Heart right ventricle (tissue), 16 donors: ENCODE measurements at regions not wholly inside any gene's neighbourhood (a gene's known extent, or its start where the extent isn't known, plus 50 kb on each side); places are given as distances from the start of the nearest gene placed in this dataset.
"Not testable (repeated sequence)": the region's sequence is repeated elsewhere in the genome, so short reads cannot be mapped to it uniquely, and the experiment has no call there.

ENCODE experiments used
- ATAC-seq, 8 donors: fragments of 200-7000 bp; cut with Tn5 transposase; one replicate each; pipeline ENCODE4 v1.9.1; 2020; ENCODE audit warnings: mild to moderate bottlenecking in 8 of 8, moderate library complexity in 8 of 8, moderate number of reproducible peaks in 1 of 8
- DNase-seq, 2 donors: peaks; one replicate each; pipeline ENCODE4 v3.0.0-alpha.2; 2020
- H3K27ac ChIP-seq, 10 donors: fragments of 200-600 bp; sonication (generic) in 2 of 10; one replicate each; pipeline versions ENCODE4 v1.5.0 to v1.8.0; 2020 to 2022; ENCODE audit warnings: mild to moderate bottlenecking in 3 of 10
- H3K27me3 ChIP-seq, 7 donors: fragments of 200-600 bp; one replicate each; pipeline ENCODE4 v1.8.0; 2021 to 2022; ENCODE audit warnings: mild to moderate bottlenecking in 2 of 7
- H3K36me3 ChIP-seq, 9 donors: fragments of 200-600 bp; sonication (generic) in 1 of 9; one replicate each; pipeline versions ENCODE4 v1.5.0 to v1.8.0; 2020 to 2022; ENCODE audit warnings: mild to moderate bottlenecking in 2 of 9
- H3K4me1 ChIP-seq, 9 donors: fragments of 200-600 bp; sonication (generic) in 1 of 9; one replicate each; pipeline versions ENCODE4 v1.5.0 to v1.8.0; 2020 to 2022; ENCODE audit warnings: mild to moderate bottlenecking in 4 of 9
- H3K4me3 ChIP-seq, 10 donors: fragments of 200-600 bp; sonication (generic) in 2 of 10; one replicate each; pipeline versions ENCODE4 v1.5.0 to v1.8.0; 2020 to 2022; ENCODE audit warnings: mild to moderate bottlenecking in 7 of 10, moderate library complexity in 2 of 10
- H3K9me3 ChIP-seq, 11 donors: fragments of 200-600 bp in 10 of 11; sonication (generic) in 2 of 11; one replicate each; pipeline versions ENCODE4 v1.5.0 to v1.8.0; 2013 to 2022; ENCODE audit warnings: mild to moderate bottlenecking in 2 of 11, control low read depth in 1 of 11, moderate library complexity in 1 of 11
- CTCF ChIP-seq, 9 donors: fragments of 200-600 bp; sonication (generic) in 2 of 9; IDR thresholded peaks; one replicate each; pipeline versions ENCODE4 v1.5.0 to v1.8.0; 2021 to 2022; ENCODE audit warnings: antibody characterized with exemption in 9 of 9, mild to moderate bottlenecking in 5 of 9, moderate library complexity in 1 of 9
- WGBS, 2 donors: extraction: QIAGEN DNeasy Blood & Tissue Kit; methylation state at CpG; one replicate each; pipeline ENCODE4 v1.1.7; 2013; ENCODE audit warnings: inconsistent platforms in 1 of 2; 5-methylcytosine and 5-hydroxymethylcytosine counted together
- intact Hi-C, 10 donors: fragments of 100-400 bp; cut with DNase I; formaldehyde crosslinking; loops; one replicate each; pipeline versions ENCODE4 v1.11.1 to v1.14.2; 2022
- donor health status: Arrhythmogenic right ventricular cardiomyopathy.
- donor health status: ischemic (EF 13 %, LVEDD 7.1; RV severe dilation, severe dysfunction).
- donor health status: healthy with polysubstance abuse.
- donor health status: DM: no; HTN: yes; CAD: no.
- donor health status: DM: no; HTN: no; CAD: no.
- donor health status: ischemic (EF 25% LVEDD 6.9; RV normal size, moderate dysfunction).
- donor health status: ischemic (EF 25% LVEDD 5.7; RV mildly dilated, moderate dysfunction).
- donor health status: healthy.
- donor health status: DM: yes; HTN: yes; CAD: no.
- donor health status: Ischemic cardiomyopathy.
- donor health status: ischemic (EF 35%, LVEDD 5.7; RV mildly dilated, moderate dysfunction).
- donor health status: nonischemic (EF 11% LVEDD 7.7; RV severe dilation, severe dysfunction).
- donor health status: DM: yes; HTN: yes; CAD: no.
- donor health status: PGD.
- donor health status: ischemic (EF 29% LVEDD 5.4; RV normal size, mild dysfunction).
- donor health status: nonischemic (EF 23%, LVEDD 6.1; RV moderate dilation, normal function).

GRCh38 chr18:1304392-1304992, 399.8 kb downstream of the ADCYAP1 start:
- ATAC-seq = no peak
- Histone ChIP-seq H3K27me3 (no peaks in the 10 kb centered on the region), H3K4me1 (no peaks in the 10 kb centered on the region), H3K9me3 (no peaks in the 10 kb centered on the region), H3K36me3 (no peaks in the 10 kb centered on the region), H3K4me3 (no peak overlapping the region), H3K27ac (no peak overlapping the region)
- whole genome bisulfite sequencing, 2 donors = 45 to 54% methylated on average over 4 of the region's 4 CpGs
- intact Hi-C loops = no loop called here
- DNase-seq = no peak
- no peak for TF ChIP-seq CTCF (IDR thresholded peaks at IDR 0.05)

- no peak for ATAC-seq
- Histone ChIP-seq H3K4me3 (no peak overlapping the region), H3K4me1 (no peaks in the 10 kb centered on the region), H3K27ac (no peak overlapping the region), H3K36me3 (no peaks in the 10 kb centered on the region), H3K27me3 (no peaks in the 10 kb centered on the region), H3K9me3 (no peaks in the 10 kb centered on the region)
- WGBS, 2 donors = 71 to 79% methylated on average over 2 of the region's 2 CpGs
- no peak for TF ChIP-seq CTCF (IDR thresholded peaks at IDR 0.05)
- no peak for DNase-seq
- intact Hi-C loops = no loop called here
Observed at GRCh38 chr18:1306641-1307040, 402.0 kb downstream of the ADCYAP1 start.

- Histone ChIP-seq H3K27ac (no peak overlapping the region), H3K9me3 (peaks cover 0 to 2% (median 0%) of the 10 kb centered on the region in 11 donors), H3K4me3 (no peak overlapping the region), H3K36me3 (no peaks in the 10 kb centered on the region), H3K27me3 (no peaks in the 10 kb centered on the region), H3K4me1 (no peaks in the 10 kb centered on the region)
- intact Hi-C loops = no loop called here
- ATAC-seq = no peak
- TF ChIP-seq CTCF (IDR thresholded peaks at IDR 0.05) = no peak
- 76 to 77% methylated on average over 5 of the region's 5 CpGs for WGBS, 2 donors
- DNase-seq = no peak
Observed at GRCh38 chr18:1308686-1309085, 404.0 kb downstream of the ADCYAP1 start.

- TF ChIP-seq CTCF (IDR thresholded peaks at IDR 0.05) = no peak
- no peaks in the 10 kb centered on the region for H3K27me3 ChIP-seq
- peaks cover 0 to 7% (median 0%) of the 10 kb centered on the region in 11 donors for H3K9me3 ChIP-seq
- no peak overlapping the region for H3K27ac ChIP-seq
- no peak for ATAC-seq
- no peaks in the 10 kb centered on the region for H3K36me3 ChIP-seq
- no peak for DNase-seq
- H3K4me1 ChIP-seq = no peaks in the 10 kb centered on the region
- intact Hi-C loops = no loop called here
- 67 to 69% methylated on average over 2 of the region's 2 CpGs for WGBS, 2 donors
- H3K4me3 ChIP-seq = no peak overlapping the region
Observed at GRCh38 chr18:1311376-1311775, 406.7 kb downstream of the ADCYAP1 start.

GRCh38 chr18:1335345-1335744, 430.7 kb downstream of the ADCYAP1 start:
- H3K4me1 ChIP-seq, ATAC-seq, H3K36me3 ChIP-seq, intact Hi-C loops, H3K27me3 ChIP-seq, H3K4me3 ChIP-seq, DNase-seq, H3K27ac ChIP-seq: not testable (repeated sequence)
- 85 to 88% methylated on average over 11 of the region's 11 CpGs for WGBS, 2 donors
- H3K9me3 ChIP-seq = peaks cover 0 to 28% (median 0%) of the 10 kb centered on the region in 11 donors
